ENCODE measurements at regions not wholly inside any gene's neighbourhood (a gene's known extent, or its start where the extent isn't known, plus 50 kb on each side); places are given as distances from the start of the nearest gene placed in this dataset.
"Not testable (repeated sequence)": the region's sequence is repeated elsewhere in the genome, so short reads cannot be mapped to it uniquely, and the experiment has no call there.

DNA sequence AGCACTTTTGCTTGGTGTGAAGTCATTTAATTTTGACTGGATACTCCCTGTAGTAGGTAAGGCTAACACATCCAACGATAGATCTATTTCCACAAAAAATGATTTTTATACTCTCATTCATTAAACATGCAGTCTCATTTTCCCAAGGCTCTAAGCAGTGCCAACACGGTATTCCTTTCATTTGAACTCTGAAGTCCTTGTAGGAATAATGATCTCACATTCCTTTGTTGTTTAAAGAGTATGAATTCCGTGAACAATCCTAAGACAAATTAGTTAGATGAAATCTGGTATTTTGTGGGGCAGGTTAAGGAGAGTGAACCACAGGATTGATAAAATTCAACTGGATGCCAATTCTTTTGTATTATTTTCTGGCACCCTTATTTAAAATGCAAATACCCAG lies 66.6 kb downstream of the LACC1 start:
- intact Hi-C loops (cut with DNase I) = no loop called here

GRCh38 chr13:43947897-43948458 lies 68.3 kb downstream of the LACC1 start:
- intact Hi-C loops (cut with DNase I) = no loop called here
- no peak for DNase-seq (ENCODE audit: low spot score)
- no peak for ATAC-seq

More for the DNA sequence above, 66.6 kb downstream of the LACC1 start:
- no peak for ATAC-seq
- no peak for DNase-seq (ENCODE audit: low spot score)

DNA sequence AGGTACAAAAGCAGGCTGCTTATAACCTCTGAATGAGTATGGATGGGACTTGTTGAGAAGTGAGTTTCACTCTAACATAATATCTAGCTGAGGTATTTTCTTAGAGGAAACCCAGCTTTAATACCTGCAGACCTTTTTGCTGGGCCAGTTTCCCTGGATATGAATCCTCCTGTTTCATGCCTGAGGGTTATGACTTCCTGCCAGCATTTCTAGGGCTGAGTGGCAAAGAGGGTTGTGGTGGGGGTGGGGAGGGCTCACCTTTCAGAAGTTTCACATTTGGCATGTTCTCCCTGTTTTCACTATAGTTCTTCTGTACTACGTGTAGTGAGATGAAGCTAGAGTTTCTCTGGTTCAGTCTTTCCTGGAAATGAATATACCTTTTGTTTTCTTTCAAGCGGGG lies 73.7 kb downstream of the LACC1 start:
- DNase-seq (ENCODE audit: low spot score) = no peak
- intact Hi-C loops (cut with DNase I) = no loop called here
- ATAC-seq = no peak

GRCh38 chr13:43956975-43957374 lies 77.3 kb downstream of the LACC1 start:
- DNase-seq (ENCODE audit: low spot score); intact Hi-C loops (cut with DNase I): not testable (repeated sequence)

DNA sequence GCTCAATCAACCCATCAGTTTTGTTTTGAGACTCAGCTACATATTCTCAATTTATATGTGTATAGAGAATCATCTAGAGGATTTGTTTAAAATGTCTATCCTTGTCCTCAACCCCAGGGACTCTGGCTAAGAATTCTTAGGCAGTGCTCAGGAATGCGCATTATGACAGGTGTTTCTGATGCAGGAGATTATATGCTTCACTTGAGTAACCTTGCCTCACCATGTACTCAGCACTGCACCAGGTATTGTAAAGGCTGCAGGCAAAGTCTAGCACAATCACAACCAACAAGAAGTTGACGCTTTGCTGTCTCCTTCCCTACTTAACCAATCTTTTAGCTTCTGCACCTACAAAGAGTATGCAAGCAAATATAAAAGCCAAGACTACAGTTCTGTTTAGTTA lies 79.6 kb downstream of the LACC1 start:
- DNase-seq (ENCODE audit: low spot score) (no peak), ATAC-seq (no peak)
- intact Hi-C loops (cut with DNase I) = no loop called here

More at GRCh38 chr13:43956975-43957374, 77.3 kb downstream of the LACC1 start:
- ATAC-seq = not testable (repeated sequence)

GRCh38 chr13:43961909-43962308 lies 82.2 kb downstream of the LACC1 start:
- intact Hi-C loops (cut with DNase I) = no loop called here
- no peak for ATAC-seq

DNA sequence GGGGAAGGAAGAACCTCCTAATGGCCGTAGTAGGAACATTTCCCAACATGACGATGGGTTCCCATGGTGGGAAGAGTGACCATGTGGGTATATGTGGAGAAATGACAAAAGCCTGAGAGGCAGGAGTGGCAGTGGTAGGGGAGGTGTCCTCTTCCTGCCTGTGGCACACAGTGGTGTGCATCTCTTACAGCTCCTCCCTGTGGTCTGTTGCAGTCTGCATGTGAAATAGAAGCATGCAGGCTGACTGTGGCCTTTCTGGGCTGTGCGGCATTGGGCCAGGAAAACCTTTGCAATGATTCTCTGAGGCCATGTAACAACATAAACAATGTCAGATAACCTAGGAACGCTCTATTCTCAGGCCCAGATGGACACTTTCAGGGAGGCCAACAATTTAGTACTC lies 84.0 kb downstream of the LACC1 start:
- peak; percentile 80 for ATAC-seq
- DNase-seq (ENCODE audit: low spot score) = no peak
- intact Hi-C loops (cut with DNase I) = no loop called here

More at GRCh38 chr13:43961909-43962308, 82.2 kb downstream of the LACC1 start:
- DNase-seq (ENCODE audit: low spot score) = no peak

DNA sequence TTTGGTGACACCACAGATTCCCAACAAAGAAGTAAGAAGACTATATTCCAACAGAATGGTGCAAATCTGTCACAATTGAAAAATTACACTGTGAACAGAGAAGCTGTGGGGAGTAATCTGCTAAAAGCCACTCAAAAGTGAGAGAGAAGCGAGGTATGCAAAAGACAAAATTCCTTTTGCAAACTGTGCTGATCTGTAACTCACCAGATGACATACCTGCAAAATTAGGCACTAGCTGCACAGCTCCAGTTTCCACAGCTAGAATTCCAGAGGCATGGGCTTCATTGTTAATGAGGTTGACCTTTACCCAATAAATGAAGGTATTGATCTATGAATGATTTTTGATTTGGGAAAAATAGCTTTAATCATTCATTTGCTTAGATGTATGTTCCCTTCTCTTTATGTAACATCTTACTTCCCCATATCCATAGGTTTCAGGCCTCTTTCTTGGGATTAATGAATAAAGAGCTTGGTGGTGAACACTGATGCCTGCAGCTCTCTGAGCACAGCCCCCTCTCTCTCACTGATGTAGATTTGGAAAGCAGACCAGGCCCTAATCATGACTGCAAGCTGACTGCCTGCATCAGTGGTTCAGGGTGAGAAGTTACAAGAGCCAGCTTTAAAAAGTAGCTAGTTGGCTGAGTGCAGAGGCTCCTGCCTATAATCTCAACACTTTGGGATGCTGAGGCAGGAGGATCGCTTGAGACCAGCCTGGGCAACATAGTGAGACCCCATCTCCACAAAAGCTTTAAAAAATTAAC lies 85.2 kb downstream of the LACC1 start:
- intact Hi-C loops (cut with DNase I) = no loop called here
- no peak for ATAC-seq
- no peak for DNase-seq (ENCODE audit: low spot score)

GRCh38 chr13:43965459-43965845 lies 85.7 kb downstream of the LACC1 start:
- DNase-seq (ENCODE audit: low spot score) (no peak), ATAC-seq (no peak)
- intact Hi-C loops (cut with DNase I) = no loop called here

DNA sequence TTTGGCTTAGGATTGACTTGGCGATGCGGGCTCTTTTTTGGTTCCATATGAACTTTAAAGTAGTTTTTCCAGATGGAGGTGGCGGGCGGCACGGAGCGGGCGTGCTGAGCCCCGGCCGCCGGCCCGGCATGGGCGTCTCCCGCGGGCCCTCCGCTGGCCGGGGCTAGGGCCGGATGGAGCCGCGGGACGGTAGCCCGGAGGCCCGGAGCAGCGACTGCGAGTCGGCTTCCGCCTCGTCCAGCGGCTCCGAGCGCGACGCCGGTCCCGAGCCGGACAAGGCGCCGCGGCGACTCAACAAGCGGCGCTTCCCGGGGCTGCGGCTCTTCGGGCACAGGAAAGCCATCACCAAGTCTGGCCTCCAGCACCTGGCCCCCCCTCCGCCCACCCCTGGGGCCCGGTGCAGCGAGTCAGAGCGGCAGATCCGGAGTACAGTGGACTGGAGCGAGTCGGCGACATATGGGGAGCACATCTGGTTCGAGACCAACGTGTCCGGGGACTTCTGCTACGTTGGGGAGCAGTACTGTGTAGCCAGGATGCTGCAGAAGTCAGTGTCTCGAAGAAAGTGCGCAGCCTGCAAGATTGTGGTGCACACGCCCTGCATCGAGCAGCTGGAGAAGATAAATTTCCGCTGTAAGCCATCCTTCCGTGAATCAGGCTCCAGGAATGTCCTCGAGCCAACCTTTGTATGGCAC lies 88.7 kb downstream of the LACC1 start:
- intact Hi-C loops (cut with DNase I); ATAC-seq; DNase-seq (ENCODE audit: low spot score): not testable (repeated sequence)

- ATAC-seq; DNase-seq (ENCODE audit: low spot score); intact Hi-C loops (cut with DNase I): not testable (repeated sequence)
Observed at GRCh38 chr13:43968943-43969690, 89.4 kb downstream of the LACC1 start.

- DNase-seq (ENCODE audit: low spot score); intact Hi-C loops (cut with DNase I); ATAC-seq: not testable (repeated sequence)
Observed at GRCh38 chr13:43969919-43970318, 90.2 kb downstream of the LACC1 start.

DNA sequence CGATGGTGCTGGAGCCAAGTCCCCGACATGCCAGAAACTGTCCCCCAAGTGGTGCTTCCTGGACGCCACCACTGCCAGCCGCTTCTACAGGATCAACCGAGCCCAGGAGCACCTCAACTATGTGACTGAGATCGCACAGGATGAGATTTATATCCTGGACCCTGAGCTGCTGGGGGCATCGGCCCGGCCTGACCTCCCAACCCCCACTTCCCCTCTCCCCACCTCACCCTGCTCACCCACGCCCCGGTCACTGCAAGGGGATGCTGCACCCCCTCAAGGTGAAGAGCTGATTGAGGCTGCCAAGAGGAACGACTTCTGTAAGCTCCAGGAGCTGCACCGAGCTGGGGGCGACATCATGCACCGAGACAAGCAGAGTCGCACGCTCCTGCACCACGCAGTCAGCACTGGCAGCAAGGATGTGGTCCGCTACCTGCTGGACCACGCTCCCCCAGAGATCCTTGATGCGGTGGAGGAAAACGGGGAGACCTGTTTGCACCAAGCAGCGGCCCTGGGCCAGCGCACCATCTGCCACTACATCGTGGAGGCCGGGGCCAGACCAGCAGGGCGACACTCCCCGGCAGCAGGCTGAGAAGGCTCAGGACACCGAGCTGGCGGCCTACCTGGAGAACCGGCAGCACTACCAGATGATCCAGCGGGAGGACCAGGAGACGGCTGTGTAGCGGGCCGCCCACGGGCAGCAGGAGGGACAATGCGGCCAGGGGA lies 91.0 kb downstream of the LACC1 start:
- intact Hi-C loops (cut with DNase I); ATAC-seq; DNase-seq (ENCODE audit: low spot score): not testable (repeated sequence)

- ATAC-seq; intact Hi-C loops (cut with DNase I): not testable (repeated sequence)
Observed at GRCh38 chr13:43971324-43971723, 91.6 kb downstream of the LACC1 start.

GRCh38 chr13:43977911-43978310 lies 98.2 kb downstream of the LACC1 start:
- intact Hi-C loops (cut with DNase I) = no loop called here
- ATAC-seq (no peak), DNase-seq (ENCODE audit: low spot score) (no peak)

More at GRCh38 chr13:43971324-43971723, 91.6 kb downstream of the LACC1 start:
- DNase-seq (ENCODE audit: low spot score) = not testable (repeated sequence)

GRCh38 chr13:43978688-43979087 lies 99.0 kb downstream of the LACC1 start:
- DNase-seq (ENCODE audit: low spot score) (no peak), ATAC-seq (no peak)
- intact Hi-C loops (cut with DNase I) = no loop called here

DNA sequence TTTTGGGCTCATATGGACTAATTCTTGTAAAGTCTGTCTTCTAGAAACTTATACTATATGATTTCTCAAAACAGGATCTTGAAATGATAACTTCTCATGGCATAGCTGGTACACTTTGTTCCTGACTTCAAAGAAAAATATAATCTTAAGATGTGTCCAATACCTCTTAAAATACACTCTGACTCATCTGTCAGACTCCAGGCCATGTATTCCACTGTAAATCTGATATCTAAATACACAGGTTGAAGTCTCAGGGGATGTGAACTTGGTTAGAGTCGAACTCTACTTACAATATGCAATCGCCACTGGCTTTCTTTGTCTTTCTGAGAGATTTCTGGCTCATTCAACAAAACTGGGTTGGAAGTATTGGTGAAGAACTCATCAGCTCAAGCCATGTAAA lies 99.8 kb downstream of the LACC1 start:
- intact Hi-C loops (cut with DNase I) = no loop called here
- no peak for DNase-seq (ENCODE audit: low spot score)
- ATAC-seq = no peak

- intact Hi-C loops (cut with DNase I) = no loop called here
- DNase-seq (ENCODE audit: low spot score) (no peak), ATAC-seq (no peak)
Observed at GRCh38 chr13:43980587-43980986, 100.9 kb downstream of the LACC1 start.

DNA sequence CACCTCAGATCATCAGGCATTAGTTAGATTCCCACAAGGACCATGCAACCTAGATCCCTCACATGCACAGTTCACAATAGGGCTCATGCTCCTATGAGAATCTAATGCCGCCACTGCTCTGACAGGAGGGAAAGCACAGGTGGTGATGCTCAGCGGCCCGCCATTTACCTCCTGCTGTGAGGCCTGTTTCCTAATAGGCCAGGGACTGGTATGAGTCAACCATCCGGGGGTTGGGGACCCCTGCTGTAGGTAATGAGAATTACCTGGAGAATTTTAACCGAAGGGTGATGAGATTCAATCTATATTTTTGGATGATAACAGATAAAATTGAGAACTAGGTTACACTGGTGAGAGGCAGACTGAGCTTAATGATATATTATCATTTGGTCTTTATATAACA lies 101.4 kb downstream of the LACC1 start:
- no peak for DNase-seq (ENCODE audit: low spot score)
- intact Hi-C loops (cut with DNase I) = no loop called here
- no peak for ATAC-seq
